ENCODE measurements at regions not wholly inside any gene's neighbourhood (a gene's known extent, or its start where the extent isn't known, plus 50 kb on each side); places are given as distances from the start of the nearest gene placed in this dataset.

DNA sequence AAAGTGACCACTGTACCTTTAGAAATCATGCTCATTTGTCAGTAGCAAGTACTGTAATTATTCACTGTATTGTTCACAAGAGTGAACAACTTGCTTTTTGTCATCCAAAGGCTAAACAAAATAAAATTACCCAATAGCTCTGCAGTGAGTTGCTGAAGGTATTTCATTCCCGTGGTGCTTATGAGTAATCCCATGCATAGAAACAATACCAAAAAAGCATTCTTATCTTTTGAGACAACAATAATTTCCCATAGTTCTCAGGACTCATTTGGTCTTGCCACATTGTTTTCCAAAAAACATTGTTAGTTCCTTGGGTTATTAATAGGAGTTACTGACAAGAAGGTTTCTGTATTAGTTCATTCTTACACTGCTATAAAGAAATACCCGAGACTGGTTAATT is 503.2 kb upstream of the FAM98A start:
- no peak overlapping the region for H3K9ac ChIP-seq (ENCODE audit: low read depth, low read length)
- no peaks in the 10 kb centered on the region for H3K27me3 ChIP-seq (ENCODE audit: insufficient read depth, low read length)
- peaks cover 5% of the 10 kb centered on the region; the same call in 1 of the 2 replicates for H3K4me1 ChIP-seq (ENCODE audit: insufficient read depth, low read length)
- H3K4me3 ChIP-seq (ENCODE audit: low read length), result no peak overlapping the region
- H3K9me3 ChIP-seq (ENCODE audit: insufficient read depth, low read depth, low read length), result no peaks in the 10 kb centered on the region
- H3K27ac ChIP-seq (ENCODE audit: low read length), result no peak overlapping the region
- no peaks in the 10 kb centered on the region for H3K36me3 ChIP-seq (ENCODE audit: insufficient read depth, low read depth, low read length)

DNA sequence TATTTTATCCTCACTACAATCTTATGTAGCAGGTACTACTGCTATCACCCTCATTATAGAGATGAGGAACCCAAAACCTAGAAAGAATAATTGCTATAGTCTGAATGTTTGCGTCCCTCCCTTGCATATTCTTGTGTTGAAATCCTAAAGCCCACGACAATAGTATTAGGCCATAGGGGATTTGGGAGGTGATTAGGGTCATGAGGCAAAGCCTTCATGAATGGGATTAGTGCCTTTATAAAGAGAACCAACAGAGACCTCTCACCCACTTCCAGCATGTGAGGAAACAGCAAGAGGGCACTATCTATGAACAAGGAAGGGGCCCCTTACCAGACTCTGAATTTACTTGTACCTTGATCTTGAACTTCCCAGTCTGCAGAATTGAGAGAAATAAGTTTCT is 500.3 kb upstream of the FAM98A start:
- Histone ChIP-seq H3K4me3 (ENCODE audit: low read length) (no peak overlapping the region), H3K36me3 (ENCODE audit: insufficient read depth, low read depth, low read length) (no peaks in the 10 kb centered on the region), H3K4me1 (ENCODE audit: insufficient read depth, low read length) (no peaks in the 10 kb centered on the region), H3K27ac (ENCODE audit: low read length) (no peak overlapping the region), H3K27me3 (ENCODE audit: insufficient read depth, low read length) (no peaks in the 10 kb centered on the region), H3K9ac (ENCODE audit: low read depth, low read length) (no peak overlapping the region), H3K9me3 (ENCODE audit: insufficient read depth, low read depth, low read length) (no peaks in the 10 kb centered on the region)

DNA sequence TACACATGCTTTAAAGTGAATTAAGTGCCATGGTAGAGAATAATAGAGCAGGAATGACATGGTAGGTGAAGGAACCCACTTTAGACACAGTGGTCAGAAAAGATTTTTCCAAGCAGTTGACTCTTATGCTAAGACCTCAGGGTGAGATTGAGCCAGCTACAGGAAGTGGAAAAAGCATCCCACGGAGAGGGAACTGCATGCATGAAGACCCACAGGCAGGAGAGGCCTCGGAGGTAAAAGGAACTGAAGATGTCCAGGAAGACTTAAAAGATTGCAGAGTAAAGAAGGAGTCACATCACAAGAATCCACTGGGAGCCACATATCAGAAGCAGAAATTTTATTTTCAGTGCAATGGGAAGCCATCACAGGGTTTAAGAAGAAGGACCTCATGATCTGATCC is 499.2 kb upstream of the FAM98A start:
- Histone ChIP-seq H3K9me3 (ENCODE audit: insufficient read depth, low read depth, low read length) (no peaks in the 10 kb centered on the region), H3K9ac (ENCODE audit: low read depth, low read length) (no peak overlapping the region), H3K27ac (ENCODE audit: low read length) (no peak overlapping the region), H3K4me3 (ENCODE audit: low read length) (no peak overlapping the region), H3K4me1 (ENCODE audit: insufficient read depth, low read length) (no peaks in the 10 kb centered on the region), H3K36me3 (ENCODE audit: insufficient read depth, low read depth, low read length) (no peaks in the 10 kb centered on the region), H3K27me3 (ENCODE audit: insufficient read depth, low read length) (no peaks in the 10 kb centered on the region)

DNA sequence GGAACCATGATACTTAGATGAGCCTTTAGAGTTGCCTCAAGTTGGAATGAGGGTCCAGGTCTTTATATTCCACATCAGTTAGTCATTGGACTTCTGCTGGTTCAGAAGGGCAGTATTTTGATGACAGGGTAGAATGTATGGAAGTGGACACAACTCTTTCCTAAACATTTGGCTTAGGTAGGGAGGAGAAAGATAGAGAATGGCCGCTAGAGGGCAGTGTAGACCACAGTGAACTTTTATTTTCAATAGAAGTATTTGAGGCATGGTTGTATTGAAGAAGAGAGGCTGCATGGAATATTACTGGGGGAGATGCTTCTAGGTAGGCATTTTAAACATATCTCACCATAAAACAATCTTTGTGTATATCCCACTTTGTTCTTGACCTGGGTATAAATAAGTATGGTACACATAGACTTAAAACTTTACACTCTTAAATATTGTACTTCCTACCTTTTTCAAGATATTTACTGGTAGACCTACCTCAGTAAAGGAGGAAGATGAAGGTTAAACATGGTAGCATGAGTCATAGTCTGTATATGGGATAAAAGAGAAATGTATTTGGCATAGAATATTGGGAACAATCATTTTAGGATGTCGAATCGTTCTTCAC is 497.6 kb upstream of the FAM98A start:
- H3K4me3 ChIP-seq (ENCODE audit: low read length), result no peak overlapping the region
- H3K36me3 ChIP-seq (ENCODE audit: insufficient read depth, low read depth, low read length), result no peaks in the 10 kb centered on the region
- H3K9me3 ChIP-seq (ENCODE audit: insufficient read depth, low read depth, low read length), result no peaks in the 10 kb centered on the region
- H3K27ac ChIP-seq (ENCODE audit: low read length), result no peak overlapping the region
- H3K27me3 ChIP-seq (ENCODE audit: insufficient read depth, low read length), result no peaks in the 10 kb centered on the region
- no peak overlapping the region for H3K9ac ChIP-seq (ENCODE audit: low read depth, low read length)
- H3K4me1 ChIP-seq (ENCODE audit: insufficient read depth, low read length), result no peaks in the 10 kb centered on the region

DNA sequence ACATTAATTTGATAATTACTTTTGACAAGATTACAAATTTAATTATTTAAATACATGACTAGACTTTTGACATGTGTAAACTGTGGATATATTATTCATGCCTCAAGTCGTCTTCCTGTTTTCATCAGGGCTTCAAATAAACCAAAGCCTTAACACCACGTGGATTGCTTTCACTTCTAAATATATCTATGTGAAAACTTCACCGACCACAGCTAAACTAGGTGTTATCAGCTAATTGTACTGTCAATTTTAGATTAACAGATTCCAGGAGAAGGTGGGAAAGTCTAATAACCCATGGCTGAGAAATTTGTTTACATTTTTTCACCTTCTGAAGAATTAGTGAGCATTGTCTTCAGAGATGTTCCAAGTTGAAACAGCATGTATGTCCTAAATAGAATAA is 494.7 kb upstream of the FAM98A start:
- no peak overlapping the region for H3K27ac ChIP-seq (ENCODE audit: low read length)
- no peaks in the 10 kb centered on the region for H3K27me3 ChIP-seq (ENCODE audit: insufficient read depth, low read length)
- no peak overlapping the region for H3K4me3 ChIP-seq (ENCODE audit: low read length)
- no peaks in the 10 kb centered on the region for H3K4me1 ChIP-seq (ENCODE audit: insufficient read depth, low read length)
- H3K9me3 ChIP-seq (ENCODE audit: insufficient read depth, low read depth, low read length), result no peaks in the 10 kb centered on the region
- no peak overlapping the region for H3K9ac ChIP-seq (ENCODE audit: low read depth, low read length)
- H3K36me3 ChIP-seq (ENCODE audit: insufficient read depth, low read depth, low read length), result no peaks in the 10 kb centered on the region

DNA sequence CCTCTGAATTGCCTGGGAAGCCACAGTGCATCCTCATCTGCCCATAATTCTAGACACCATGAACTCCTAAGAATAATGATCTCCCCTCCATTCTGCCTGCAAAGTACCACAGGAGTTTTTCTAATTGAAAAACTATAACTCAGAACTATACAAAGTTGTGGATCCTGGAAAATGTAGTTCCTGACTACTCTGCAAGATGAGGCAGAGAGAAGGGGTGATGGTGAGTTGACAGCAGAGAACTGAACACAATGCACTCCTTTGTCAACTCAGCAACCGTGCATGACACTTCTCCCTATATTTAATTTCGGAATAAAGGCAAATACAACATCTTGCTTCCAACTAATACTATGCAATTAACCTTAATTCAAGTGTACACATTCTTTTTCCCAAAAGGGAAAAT is 471.1 kb upstream of the FAM98A start:
- Histone ChIP-seq H3K36me3 (ENCODE audit: insufficient read depth, low read depth, low read length) (no peaks in the 10 kb centered on the region), H3K27me3 (ENCODE audit: insufficient read depth, low read length) (no peaks in the 10 kb centered on the region), H3K4me3 (ENCODE audit: low read length) (no peak overlapping the region), H3K4me1 (ENCODE audit: insufficient read depth, low read length) (no peaks in the 10 kb centered on the region), H3K27ac (ENCODE audit: low read length) (no peak overlapping the region), H3K9ac (ENCODE audit: low read depth, low read length) (no peak overlapping the region), H3K9me3 (ENCODE audit: insufficient read depth, low read depth, low read length) (peaks cover 16% of the 10 kb centered on the region)

DNA sequence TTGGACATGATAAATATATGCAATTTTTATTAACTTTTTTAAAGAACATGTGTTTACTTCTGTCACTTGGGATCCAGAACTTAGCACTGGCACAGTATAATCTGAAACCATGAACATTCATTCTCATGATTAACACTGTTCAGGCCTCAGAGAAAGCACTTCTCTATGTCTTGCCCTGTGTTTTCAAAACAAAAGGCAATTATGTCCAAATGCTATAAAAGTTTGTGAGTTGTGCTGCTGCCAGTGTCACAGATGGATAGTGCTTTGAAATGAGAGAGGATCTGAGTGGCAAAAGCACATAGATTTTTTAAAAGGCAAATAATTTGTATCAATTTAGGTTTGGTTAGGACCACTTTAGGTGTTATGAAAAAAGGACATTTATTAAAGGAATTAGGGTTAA is 470.5 kb upstream of the FAM98A start:
- H3K9ac ChIP-seq (ENCODE audit: low read depth, low read length), result no peak overlapping the region

DNA sequence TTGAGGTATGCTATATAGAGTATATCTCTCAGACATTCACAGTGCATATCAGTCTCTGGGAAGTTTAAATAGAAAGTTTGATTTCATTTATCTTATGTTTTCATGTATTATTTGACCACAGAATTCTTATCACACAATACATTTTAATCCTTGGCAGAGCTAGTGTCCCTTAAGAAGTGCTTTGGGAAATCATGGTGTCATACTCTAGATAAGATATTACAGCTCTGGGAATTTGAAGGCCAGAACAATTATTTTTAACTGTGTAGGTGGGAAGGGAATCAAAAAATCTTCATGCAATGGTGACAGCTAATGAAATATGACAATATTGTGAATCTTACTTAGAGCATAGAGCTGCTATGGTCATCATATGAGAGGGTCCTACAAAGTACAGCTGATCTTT is 451.3 kb upstream of the FAM98A start:
- Histone ChIP-seq H3K4me1 (ENCODE audit: insufficient read depth, low read length) (no peaks in the 10 kb centered on the region), H3K36me3 (ENCODE audit: insufficient read depth, low read depth, low read length) (no peaks in the 10 kb centered on the region), H3K9ac (ENCODE audit: low read depth, low read length) (no peak overlapping the region), H3K27me3 (ENCODE audit: insufficient read depth, low read length) (no peaks in the 10 kb centered on the region), H3K9me3 (ENCODE audit: insufficient read depth, low read depth, low read length) (no peaks in the 10 kb centered on the region; the same call in 1 of the 2 replicates), H3K27ac (ENCODE audit: low read length) (no peak overlapping the region), H3K4me3 (ENCODE audit: low read length) (no peak overlapping the region)

More for the DNA sequence above, 470.5 kb upstream of the FAM98A start:
- no peaks in the 10 kb centered on the region for H3K36me3 ChIP-seq (ENCODE audit: insufficient read depth, low read depth, low read length)
- peaks cover 16% of the 10 kb centered on the region for H3K9me3 ChIP-seq (ENCODE audit: insufficient read depth, low read depth, low read length)
- no peaks in the 10 kb centered on the region for H3K4me1 ChIP-seq (ENCODE audit: insufficient read depth, low read length)
- H3K4me3 ChIP-seq (ENCODE audit: low read length), result no peak overlapping the region
- H3K27ac ChIP-seq (ENCODE audit: low read length), result no peak overlapping the region
- H3K27me3 ChIP-seq (ENCODE audit: insufficient read depth, low read length), result no peaks in the 10 kb centered on the region

DNA sequence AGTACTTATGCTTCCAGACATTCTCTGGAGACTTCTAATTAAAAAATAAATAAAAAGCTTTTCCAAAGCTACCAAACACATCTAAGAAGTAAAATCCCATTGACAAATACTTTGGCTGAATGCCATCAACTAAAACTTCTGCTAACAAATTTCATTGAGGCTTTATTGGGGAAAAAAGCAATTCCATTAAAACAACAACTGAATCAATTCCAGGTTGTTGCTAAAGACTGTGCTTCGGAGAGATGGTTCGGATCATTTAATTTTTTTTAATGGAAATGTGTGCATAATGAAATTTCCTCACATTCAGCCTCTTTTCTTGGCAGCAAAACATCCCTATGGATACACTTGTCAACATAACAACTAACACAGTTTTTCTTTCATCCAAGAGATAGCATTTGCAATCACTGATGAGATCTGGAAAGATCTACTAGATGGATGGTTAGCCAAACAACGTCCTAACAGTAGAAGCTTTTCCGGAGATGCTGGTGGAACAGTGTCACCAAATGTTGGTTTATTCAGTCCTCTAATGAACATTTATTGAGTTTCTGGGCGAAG is 446.1 kb upstream of the FAM98A start:
- no peaks in the 10 kb centered on the region; the same call in 1 of the 2 replicates for H3K9me3 ChIP-seq (ENCODE audit: insufficient read depth, low read depth, low read length)
- no peaks in the 10 kb centered on the region for H3K36me3 ChIP-seq (ENCODE audit: insufficient read depth, low read depth, low read length)
- no peaks in the 10 kb centered on the region for H3K27me3 ChIP-seq (ENCODE audit: insufficient read depth, low read length)
- H3K27ac ChIP-seq (ENCODE audit: low read length), result no peak overlapping the region
- H3K9ac ChIP-seq (ENCODE audit: low read depth, low read length), result no peak overlapping the region
- no peaks in the 10 kb centered on the region for H3K4me1 ChIP-seq (ENCODE audit: insufficient read depth, low read length)
- no peak overlapping the region for H3K4me3 ChIP-seq (ENCODE audit: low read length)

DNA sequence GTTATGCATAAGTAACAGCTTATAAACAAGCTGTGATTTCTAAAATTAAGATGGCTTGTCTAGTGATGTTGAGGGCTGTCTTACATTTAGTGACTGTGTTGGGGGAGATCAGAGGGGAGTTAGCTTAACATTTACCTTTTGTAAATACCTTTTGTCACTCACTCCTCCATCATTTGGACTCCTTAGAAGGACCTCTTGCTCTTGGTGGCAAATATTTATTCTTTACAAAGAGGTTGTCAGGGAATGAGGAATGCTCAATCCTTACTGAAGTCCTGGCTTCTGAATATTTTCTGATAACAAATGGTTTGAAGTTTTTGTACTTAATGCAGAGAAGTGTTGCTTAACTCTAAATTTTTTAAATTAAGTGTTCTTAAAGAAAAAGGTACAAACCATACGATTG is 438.8 kb upstream of the FAM98A start:
- no peaks in the 10 kb centered on the region for H3K36me3 ChIP-seq (ENCODE audit: insufficient read depth, low read depth, low read length)
- H3K9me3 ChIP-seq (ENCODE audit: insufficient read depth, low read depth, low read length), result no peaks in the 10 kb centered on the region
- H3K27me3 ChIP-seq (ENCODE audit: insufficient read depth, low read length), result no peaks in the 10 kb centered on the region
- H3K9ac ChIP-seq (ENCODE audit: low read depth, low read length), result no peak overlapping the region
- H3K4me3 ChIP-seq (ENCODE audit: low read length), result no peak overlapping the region
- no peak overlapping the region for H3K27ac ChIP-seq (ENCODE audit: low read length)
- H3K4me1 ChIP-seq (ENCODE audit: insufficient read depth, low read length), result no peaks in the 10 kb centered on the region

DNA sequence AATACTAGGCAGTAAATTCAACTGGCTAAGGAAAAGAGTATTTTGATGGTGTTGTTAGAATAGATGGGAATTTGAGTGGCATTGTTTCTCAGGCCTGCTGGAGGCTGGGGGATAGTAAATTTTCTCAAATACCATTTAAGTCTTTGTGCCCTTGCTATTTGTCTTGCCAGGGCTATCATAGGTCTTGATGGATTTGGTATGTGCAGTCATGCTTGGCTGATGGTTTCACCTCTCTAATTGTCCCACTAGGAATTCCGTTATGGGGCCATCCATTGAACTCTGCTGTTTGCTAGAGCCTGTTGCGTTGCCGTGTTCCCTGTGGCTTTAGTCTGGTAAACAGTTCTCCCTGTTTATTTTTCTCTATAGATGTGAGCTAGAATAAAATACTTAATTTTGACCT is 438.1 kb upstream of the FAM98A start:
- no peaks in the 10 kb centered on the region for H3K4me1 ChIP-seq (ENCODE audit: insufficient read depth, low read length)
- no peak overlapping the region for H3K4me3 ChIP-seq (ENCODE audit: low read length)
- H3K27ac ChIP-seq (ENCODE audit: low read length), result no peak overlapping the region
- H3K36me3 ChIP-seq (ENCODE audit: insufficient read depth, low read depth, low read length), result no peaks in the 10 kb centered on the region
- H3K9ac ChIP-seq (ENCODE audit: low read depth, low read length), result no peak overlapping the region
- no peaks in the 10 kb centered on the region for H3K27me3 ChIP-seq (ENCODE audit: insufficient read depth, low read length)
- H3K9me3 ChIP-seq (ENCODE audit: insufficient read depth, low read depth, low read length), result no peaks in the 10 kb centered on the region

DNA sequence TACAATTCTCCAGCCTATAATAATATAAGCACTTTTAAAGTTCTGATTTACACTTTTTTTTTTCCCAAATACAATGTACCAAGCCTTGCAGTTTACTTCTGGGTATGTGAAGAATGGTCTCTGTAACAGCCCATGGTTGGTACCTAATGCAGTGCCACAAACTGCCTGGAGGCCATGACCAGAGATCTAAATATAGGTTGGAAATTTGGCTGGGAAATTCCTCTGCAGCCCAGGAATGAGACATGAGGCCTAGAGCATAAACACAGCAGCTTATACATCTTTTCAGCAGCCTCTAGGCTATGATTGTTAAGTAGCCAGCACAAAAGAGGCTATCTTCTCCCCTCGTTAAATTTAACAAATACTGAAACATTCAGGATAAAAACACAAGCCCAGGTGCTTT is 432.0 kb upstream of the FAM98A start:
- Histone ChIP-seq H3K9me3 (ENCODE audit: insufficient read depth, low read depth, low read length) (no peaks in the 10 kb centered on the region; the same call in 1 of the 2 replicates), H3K4me3 (ENCODE audit: low read length) (no peak overlapping the region), H3K27me3 (ENCODE audit: insufficient read depth, low read length) (no peaks in the 10 kb centered on the region), H3K27ac (ENCODE audit: low read length) (no peak overlapping the region), H3K9ac (ENCODE audit: low read depth, low read length) (no peak overlapping the region), H3K4me1 (ENCODE audit: insufficient read depth, low read length) (no peaks in the 10 kb centered on the region), H3K36me3 (ENCODE audit: insufficient read depth, low read depth, low read length) (no peaks in the 10 kb centered on the region)

Measured in iPS-20b (cell line).